ENCODE measurements at regions not wholly inside any gene's neighbourhood (a gene's known extent, or its start where the extent isn't known, plus 50 kb on each side); places are given as distances from the start of the nearest gene placed in this dataset.
"Not testable (repeated sequence)": the region's sequence is repeated elsewhere in the genome, so short reads cannot be mapped to it uniquely, and the experiment has no call there.

GRCh38 chr7:16933296-16934279, 51.8 kb upstream of the AGR3 start:
- DNase-seq = no peak

DNA sequence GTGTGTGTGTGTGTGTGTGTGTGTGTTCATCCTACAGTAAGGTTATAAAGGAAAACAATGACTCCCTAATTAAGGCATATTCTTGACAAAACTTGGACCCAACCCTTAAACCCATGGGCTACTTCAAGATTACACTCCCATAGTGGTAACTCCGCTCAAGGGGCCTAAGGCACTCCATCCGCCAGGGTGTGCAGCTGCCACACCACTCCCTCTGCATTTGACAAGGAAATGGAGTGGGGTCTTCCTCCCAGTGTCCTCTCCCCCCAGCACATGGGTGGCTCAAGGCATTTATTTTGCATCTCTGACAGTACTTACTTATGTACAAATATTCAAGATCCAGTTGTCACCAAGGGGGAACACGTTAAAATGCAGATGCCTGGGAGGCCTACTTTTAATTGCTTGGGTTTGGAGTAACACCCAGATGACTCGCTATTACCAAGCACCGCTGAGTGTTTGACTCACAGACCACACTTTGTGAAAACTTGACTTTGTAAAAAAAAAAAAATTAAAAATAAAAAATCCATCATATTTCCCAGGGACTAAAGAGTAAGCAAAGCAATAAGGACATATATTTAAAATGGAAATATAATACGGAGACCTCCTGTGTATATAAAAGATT, 53.0 kb upstream of the AGR3 start:
- DNase-seq = peak; percentile 55

DNA sequence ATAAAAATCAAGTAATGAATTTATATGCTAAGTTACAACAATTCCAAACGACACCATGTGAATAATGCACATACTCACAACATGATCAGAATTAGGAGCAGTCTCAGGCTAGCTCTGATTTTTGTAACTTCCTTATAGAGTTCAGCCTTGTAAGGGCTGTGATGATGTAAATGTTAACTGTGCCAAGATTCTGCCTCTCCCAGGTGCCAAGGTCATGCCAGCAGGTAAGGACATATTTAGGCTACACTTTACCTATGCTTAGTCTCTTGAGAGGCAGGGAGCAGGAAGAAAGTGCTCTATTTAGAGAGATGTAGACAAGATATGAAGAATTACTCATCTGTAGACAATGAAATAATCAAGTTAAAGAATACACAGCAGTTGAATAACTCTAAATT, 53.6 kb upstream of the AGR3 start:
- DNase-seq = no peak

DNA sequence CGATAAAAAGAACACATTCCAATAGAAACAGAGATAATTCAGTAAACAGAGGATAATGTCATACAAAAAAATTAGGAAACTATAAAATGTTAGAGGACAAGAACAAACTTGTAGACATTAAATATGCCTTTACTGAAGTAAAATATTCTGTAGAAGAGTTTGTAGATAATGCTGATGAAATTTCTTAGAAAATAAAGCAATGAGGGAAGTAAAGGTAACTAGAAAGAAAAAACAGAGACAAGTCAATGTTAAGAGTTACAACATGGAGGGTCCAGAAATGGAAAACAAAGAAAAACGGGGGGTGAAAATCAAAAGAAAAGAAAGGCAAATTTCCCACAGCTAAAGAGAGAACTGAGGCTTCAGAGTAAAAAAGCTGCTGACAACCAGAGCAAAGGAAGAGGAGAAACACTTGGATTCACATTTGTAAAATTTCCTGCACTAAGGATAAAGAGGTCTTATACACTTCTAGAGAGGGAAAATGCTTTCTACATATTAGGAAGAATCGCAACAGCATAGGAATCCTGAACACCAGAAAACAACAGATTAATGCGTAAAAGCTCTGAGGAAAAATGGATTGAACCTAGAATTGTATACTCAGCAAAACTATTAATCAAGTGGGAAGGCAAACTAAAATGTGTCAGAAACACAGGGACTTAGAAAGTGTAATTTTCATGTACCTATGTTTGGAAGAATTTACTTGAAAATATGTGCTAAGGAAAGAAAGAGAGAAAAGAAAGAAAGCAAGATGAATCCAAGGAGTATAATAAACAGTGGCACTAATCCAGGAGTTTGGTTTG, 55.0 kb upstream of the AGR3 start:
- no peak for DNase-seq

GRCh38 chr7:16939161-16939560, 57.4 kb upstream of the AGR3 start:
- DNase-seq = no peak

- DNase-seq = no peak
These were observed 59.0 kb upstream of the AGR3 start for GRCh38 chr7:16940776-16941175.

- no peak for DNase-seq
These were observed 61.2 kb upstream of the AGR3 start for GRCh38 chr7:16942929-16943509.

DNA sequence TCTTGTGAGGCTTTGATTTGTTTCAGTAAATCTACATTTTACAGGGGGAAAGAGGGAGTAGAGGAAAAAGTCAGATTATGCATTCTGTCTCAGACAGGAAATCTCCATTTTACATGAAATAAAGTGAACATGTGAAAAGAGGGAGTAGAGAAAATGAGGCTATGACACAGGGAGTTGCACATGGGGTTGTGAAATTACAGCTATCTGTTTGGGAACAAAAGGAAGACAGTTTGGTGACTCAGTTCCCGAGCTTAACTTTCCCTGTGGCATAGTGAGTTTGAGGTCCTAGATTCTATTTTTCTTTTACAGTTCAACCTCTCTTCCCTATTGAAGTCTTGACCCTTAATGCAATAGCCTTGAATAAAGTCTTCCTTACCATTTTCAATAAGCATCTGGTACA, 63.2 kb upstream of the AGR3 start:
- DNase-seq = no peak

DNA sequence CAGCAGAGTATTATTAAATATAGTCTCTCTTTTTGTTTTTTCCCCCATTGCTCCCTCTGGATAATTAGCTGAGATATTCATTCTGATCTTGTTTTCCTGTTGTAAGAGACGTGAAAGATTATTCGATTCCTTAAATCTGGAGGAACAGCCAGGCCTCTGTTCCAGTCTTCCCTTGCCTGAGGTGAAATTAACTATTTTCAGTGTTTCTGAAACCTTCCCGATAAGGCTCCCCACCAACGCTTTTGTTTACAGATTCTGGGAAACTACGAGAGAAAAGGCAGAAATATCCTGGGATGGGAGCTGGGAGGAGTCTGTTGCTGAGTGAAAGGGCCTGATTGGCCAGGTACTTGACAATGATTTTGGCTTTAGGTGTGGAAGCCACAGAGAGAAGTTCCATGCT, 63.6 kb upstream of the AGR3 start:
- no peak for DNase-seq

- not testable (repeated sequence) for DNase-seq
These were observed 66.3 kb upstream of the AGR3 start for GRCh38 chr7:16948110-16948509.

GRCh38 chr7:16951483-16952080, 69.8 kb upstream of the AGR3 start:
- DNase-seq = no peak

GRCh38 chr7:16954321-16954720, 72.5 kb upstream of the AGR3 start:
- DNase-seq = peak; percentile 18

DNA sequence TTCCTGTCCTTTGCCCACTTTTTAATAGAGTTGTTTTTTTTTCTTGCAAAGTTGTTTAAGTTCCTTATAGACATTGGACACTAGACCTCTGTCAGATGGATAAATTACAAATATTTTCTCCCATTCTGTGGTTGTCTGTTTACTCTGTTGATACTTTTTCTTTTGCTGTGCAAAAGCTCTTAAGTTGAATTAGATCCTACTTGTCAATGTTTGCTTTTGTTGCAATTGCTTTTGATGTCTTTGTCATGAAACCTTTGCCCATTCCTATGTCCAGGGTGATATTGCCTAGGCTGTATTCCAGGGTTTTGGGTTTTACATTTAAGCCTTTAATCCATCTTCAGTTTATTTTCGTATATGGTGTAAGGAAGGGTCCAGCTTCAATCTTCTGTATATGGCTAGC, 76.9 kb upstream of the AGR3 start:
- no peak for DNase-seq

DNA sequence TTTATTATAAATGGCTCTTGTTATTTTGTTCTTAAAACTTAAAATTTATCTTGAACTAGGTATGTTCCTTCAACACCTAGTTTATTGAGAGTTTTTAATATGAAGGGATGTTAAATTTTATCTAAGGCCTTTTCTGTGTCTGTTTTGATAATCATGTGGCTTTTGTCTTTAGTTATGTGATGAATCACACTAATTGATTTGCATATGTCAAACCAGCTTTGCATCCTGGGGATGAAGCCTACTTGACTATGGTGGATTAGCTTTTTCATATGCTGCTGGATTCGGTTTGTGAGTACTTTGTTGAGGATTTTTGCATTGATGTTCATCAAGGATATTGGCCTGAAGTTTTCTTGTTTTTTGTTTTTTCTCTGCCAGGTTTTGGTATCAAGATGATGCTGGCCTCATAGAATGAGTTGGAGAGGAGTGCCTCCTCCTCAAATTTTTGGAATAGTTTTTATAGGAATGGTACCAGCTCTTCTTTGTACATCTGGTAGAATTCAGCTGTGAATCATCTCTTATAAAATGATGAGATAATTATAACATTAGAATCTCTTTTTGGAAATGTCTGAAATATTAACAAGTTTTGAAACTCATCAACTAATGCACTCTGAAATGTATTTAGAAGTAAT, 78.7 kb upstream of the AGR3 start:
- DNase-seq = no peak

DNA sequence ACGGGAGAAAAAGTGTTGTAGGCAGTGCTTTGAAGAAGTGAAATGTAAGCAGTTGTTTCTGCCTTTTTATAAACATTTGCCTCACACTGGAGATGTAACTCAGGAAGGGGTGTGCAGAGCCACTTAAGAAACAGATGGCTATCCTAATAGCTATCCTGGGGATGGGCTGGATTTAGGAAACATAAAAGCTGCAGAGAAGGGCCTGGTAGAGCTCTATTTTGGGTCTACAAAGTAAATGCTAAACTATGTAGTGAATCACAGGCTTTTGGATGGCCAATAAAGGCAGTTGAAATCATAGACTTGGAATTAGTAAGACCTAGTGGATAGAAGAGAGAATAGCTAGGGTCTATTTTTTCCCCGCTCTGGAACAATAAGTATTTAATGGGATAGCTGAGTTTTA, 79.9 kb upstream of the AGR3 start:
- DNase-seq = peak; percentile 44

DNA sequence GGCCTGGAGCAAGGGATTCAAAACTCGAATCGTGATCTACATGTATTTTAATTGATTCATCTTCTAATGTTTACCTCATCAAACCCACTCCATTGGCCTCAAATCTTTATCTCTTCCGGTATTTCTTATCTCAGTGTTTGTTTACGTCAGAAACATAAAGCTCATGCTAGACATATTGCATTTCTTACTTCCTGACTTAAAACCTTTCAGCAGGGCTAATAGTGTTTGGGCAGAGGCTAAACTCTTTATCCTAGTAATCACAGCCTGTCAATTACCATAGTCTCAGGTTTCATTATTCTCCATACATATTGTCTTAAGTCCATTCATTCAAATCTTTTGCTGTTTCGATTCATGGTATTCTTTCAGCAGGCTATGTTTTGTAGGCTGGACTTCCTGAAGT, 81.3 kb upstream of the AGR3 start:
- no peak for DNase-seq

- DNase-seq = not testable (repeated sequence)
These were observed 83.9 kb upstream of the AGR3 start for GRCh38 chr7:16965697-16966096.

GRCh38 chr7:16967300-16967811, 85.6 kb upstream of the AGR3 start:
- DNase-seq = peak; percentile 91

DNA sequence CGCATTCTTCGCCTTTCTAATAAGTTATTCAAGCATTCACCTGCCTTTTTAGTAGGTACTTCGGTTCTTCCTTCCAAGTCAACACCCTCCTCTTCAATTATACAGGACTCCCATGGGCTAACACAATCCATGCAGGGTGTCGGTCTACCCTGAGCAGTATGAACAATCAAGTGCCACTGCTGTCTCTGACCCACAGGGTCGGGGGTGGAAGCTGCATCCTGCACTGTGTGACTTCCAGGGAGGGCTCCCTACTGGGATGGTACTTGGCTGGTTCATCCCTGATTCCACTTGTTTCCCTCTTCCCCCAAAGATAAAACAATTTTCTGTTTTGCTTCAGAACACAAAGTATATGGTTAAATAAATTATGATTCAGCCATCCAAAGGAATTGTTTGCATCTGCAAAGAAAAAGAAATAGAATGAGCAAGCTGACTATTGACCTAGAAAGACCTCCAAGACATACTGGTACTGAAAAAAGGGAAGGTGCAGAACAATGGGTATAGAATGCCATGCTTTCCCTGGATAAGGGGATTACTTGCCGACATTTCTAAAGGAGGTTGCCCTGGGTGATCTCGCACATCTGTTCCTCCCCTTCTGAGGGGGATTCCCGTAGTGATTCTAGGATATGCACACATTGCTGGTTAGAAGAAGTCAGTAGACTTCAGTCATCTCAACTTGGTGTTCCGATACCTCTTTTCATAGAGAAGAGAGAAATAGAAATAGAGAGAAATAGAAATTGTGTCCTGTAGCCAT, 89.1 kb upstream of the AGR3 start:
- no peak for DNase-seq

GRCh38 chr7:16975712-16976111, 93.9 kb upstream of the AGR3 start:
- DNase-seq = no peak
